ENCODE measurements at regions not wholly inside any gene's neighbourhood (a gene's known extent, or its start where the extent isn't known, plus 50 kb on each side); places are given as distances from the start of the nearest gene placed in this dataset.

GRCh38 chr5:164597293-164597900 is 1092.0 kb downstream of the MAT2B start:
- TF ChIP-seq CTCF (IDR thresholded peaks at IDR 0.05) (peak in 1 of 6 experiments; percentile 32), POLR2A (IDR thresholded peaks at IDR 0.05) (no peak)
